ENCODE measurements at regions not wholly inside any gene's neighbourhood (a gene's known extent, or its start where the extent isn't known, plus 50 kb on each side); places are given as distances from the start of the nearest gene placed in this dataset.

DNA sequence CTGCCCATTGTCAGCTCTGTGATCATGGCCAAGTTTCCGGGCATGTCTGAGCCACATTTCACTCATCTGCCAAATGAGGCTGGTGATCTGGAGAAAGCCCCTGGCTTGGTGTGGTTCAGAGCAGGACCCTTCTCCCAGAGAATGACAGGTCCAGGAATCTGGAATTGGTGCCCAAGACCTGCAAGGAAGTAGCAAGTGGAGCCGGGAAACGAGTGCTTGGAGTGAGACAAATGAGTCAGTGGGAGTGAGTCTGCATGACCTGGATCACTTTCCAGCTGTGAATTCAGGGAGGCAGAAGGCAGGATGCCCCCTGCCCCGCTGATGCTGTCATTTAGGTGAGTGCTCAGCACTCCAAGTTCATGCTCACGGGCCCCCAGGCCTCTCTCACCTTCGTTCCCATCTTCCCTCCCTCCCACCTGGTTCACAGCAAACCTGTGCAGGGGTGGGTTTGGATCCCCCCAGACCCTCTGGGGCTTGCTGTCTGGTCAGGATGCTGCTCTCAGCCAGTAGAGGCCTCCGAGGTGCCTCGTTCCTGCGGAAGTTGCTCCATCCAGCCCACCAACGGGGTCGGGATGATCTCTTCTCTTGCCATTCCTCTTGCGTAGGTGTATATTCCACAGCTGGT lies 104.4 kb downstream of the INHBB start:
- TF ChIP-seq EP300 (IDR thresholded peaks at IDR 0.05; ENCODE audit: low read depth in 2 of 2, low read length in 2 of 2) (no peak), EP300 (CRISPR knock-in tag; IDR thresholded peaks at IDR 0.05; ENCODE audit: borderline replicate concordance) (no peak), ZNF652 (CRISPR knock-in tag; IDR thresholded peaks at IDR 0.05; ENCODE audit: borderline replicate concordance, low read depth) (no peak)
